HepG2 (cell line): ENCODE measurements at regions not wholly inside any gene's neighbourhood (a gene's known extent, or its start where the extent isn't known, plus 50 kb on each side); places are given as distances from the start of the nearest gene placed in this dataset.

Experiments
- HBP1 ChIP-seq: IDR thresholded peaks from 2 replicates; pipeline ENCODE4 v1.6.1; 2016; ENCODE audit warnings: low read depth, control low read depth
- HDAC6 ChIP-seq: fragments of 200-600 bp; sonication (generic); IDR thresholded peaks from 2 replicates; pipeline ENCODE4 v1.7.0; 2017; ENCODE audit warnings: mild to moderate bottlenecking, antibody characterized with exemption, low read length, low read depth
- HOXA7 ChIP-seq: sonication (generic); formaldehyde crosslinking; IDR thresholded peaks from 2 replicates; pipeline ENCODE4 v1.8.1; 2022; ENCODE audit warnings: mild to moderate bottlenecking, missing genetic modification reagents, moderate library complexity
- JDP2 ChIP-seq: sonication (generic); formaldehyde crosslinking; IDR thresholded peaks from 2 replicates; pipeline ENCODE4 v1.8.1; 2022; ENCODE audit warnings: missing genetic modification reagents, borderline replicate concordance
- JUN ChIP-seq: sonication (generic); formaldehyde crosslinking; IDR thresholded peaks from 2 replicates; pipeline ENCODE4 v1.4.0; 2020; ENCODE audit warnings: mild to moderate bottlenecking, missing genetic modification reagents
- MED1 ChIP-seq: sonication (generic); formaldehyde crosslinking; IDR thresholded peaks from 2 replicates; pipeline ENCODE4 v1.4.0; 2020; ENCODE audit warnings: missing genetic modification reagents
- NFE2L2 ChIP-seq: fragments of 150-350 bp; IDR thresholded peaks from 2 replicates; pipeline ENCODE4 v1.6.1; 2014; ENCODE audit warnings: low read length
- TARDBP ChIP-seq: sonication (generic); formaldehyde crosslinking; IDR thresholded peaks from 2 replicates; pipeline ENCODE4 v1.8.0; 2022; ENCODE audit warnings: mild to moderate bottlenecking, missing genetic modification reagents
- ZBTB20 ChIP-seq: sonication (generic); formaldehyde crosslinking; IDR thresholded peaks from 2 replicates; pipeline ENCODE4 v1.8.1; 2023; ENCODE audit warnings: missing genetic modification reagents, low read depth, mild to moderate bottlenecking, borderline replicate concordance
- TF ChIP-seq, protein P1 (sequence below): sonication (generic); formaldehyde crosslinking; IDR thresholded peaks from 2 replicates; pipeline ENCODE4 v1.4.0; 2020; ENCODE audit warnings: missing genetic modification reagents
- TF ChIP-seq, protein P2 (sequence below): sonication (generic); formaldehyde crosslinking; IDR thresholded peaks from 2 replicates; pipeline ENCODE4 v1.5.0; 2020; ENCODE audit warnings: mild to moderate bottlenecking, missing genetic modification reagents, moderate library complexity
- TF ChIP-seq, protein P3 (sequence below): sonication (generic); formaldehyde crosslinking; IDR thresholded peaks from 2 replicates; pipeline ENCODE4 v1.4.0; 2020; ENCODE audit warnings: mild to moderate bottlenecking, missing genetic modification reagents

- TF ChIP-seq ZBTB20 (CRISPR knock-in tag) (no peak), MED1 (CRISPR knock-in tag) (no peak), HOXA7 (CRISPR knock-in tag) (no peak), HDAC6 (no peak), JUN (CRISPR knock-in tag) (no peak), JDP2 (no peak), TARDBP (CRISPR knock-in tag) (no peak), NFE2L2 (no peak), HBP1 (CRISPR knock-in tag) (no peak)
- TF ChIP-seq, protein P1, sequence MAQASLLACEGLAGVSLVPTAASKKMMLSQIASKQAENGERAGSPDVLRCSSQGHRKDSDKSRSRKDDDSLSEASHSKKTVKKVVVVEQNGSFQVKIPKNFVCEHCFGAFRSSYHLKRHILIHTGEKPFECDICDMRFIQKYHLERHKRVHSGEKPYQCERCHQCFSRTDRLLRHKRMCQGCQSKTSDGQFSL (CRISPR knock-in tag), result no peak
- TF ChIP-seq, protein P2, sequence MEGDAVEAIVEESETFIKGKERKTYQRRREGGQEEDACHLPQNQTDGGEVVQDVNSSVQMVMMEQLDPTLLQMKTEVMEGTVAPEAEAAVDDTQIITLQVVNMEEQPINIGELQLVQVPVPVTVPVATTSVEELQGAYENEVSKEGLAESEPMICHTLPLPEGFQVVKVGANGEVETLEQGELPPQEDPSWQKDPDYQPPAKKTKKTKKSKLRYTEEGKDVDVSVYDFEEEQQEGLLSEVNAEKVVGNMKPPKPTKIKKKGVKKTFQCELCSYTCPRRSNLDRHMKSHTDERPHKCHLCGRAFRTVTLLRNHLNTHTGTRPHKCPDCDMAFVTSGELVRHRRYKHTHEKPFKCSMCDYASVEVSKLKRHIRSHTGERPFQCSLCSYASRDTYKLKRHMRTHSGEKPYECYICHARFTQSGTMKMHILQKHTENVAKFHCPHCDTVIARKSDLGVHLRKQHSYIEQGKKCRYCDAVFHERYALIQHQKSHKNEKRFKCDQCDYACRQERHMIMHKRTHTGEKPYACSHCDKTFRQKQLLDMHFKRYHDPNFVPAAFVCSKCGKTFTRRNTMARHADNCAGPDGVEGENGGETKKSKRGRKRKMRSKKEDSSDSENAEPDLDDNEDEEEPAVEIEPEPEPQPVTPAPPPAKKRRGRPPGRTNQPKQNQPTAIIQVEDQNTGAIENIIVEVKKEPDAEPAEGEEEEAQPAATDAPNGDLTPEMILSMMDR (CRISPR knock-in tag), result no peak
- TF ChIP-seq, protein P3, sequence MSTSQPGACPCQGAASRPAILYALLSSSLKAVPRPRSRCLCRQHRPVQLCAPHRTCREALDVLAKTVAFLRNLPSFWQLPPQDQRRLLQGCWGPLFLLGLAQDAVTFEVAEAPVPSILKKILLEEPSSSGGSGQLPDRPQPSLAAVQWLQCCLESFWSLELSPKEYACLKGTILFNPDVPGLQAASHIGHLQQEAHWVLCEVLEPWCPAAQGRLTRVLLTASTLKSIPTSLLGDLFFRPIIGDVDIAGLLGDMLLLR (CRISPR knock-in tag), result no peak
These were observed 78.8 kb downstream of the GADD45G start for GRCh38 chr9:89683626-89684025.
